MM.1S (cell line): ENCODE measurements at regions not wholly inside any gene's neighbourhood (a gene's known extent, or its start where the extent isn't known, plus 50 kb on each side); places are given as distances from the start of the nearest gene placed in this dataset.

ENCODE experiments used
- EZH2 ChIP-seq: fragments of 300-600 bp; sonication (generic); optimal IDR thresholded peaks from 2 replicates; pipeline ENCODE3; 2017; ENCODE audit warnings: low read depth, mild to moderate bottlenecking, antibody characterized with exemption, low read length, mixed read lengths
- TF ChIP-seq, protein P1 (sequence below): fragments of 300-600 bp; sonication (generic); IDR thresholded peaks from 2 replicates; pipeline ENCODE4 v1.5.1; 2016; ENCODE audit warnings: antibody characterized with exemption, low read length, mixed read lengths

DNA sequence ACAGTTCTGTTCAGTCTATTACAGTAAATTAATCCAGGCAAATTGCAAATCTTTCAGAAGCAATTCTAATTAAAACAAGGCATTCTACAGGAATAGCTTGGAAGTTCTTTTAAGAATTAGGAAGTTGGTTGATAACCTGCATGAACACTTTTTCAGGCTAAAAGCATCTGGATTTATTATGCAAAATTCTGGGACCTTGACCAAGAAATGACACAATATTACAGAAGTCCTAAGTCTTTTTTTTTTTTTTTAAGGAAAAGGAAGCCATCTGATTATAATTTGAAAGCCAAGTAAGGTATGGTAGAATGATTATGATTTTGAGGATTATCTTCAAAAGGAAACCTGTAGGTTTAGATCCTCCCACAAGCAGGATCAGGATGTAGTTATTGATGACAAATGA, 74.7 kb upstream of the KCNK2 start:
- TF ChIP-seq, protein P1, sequence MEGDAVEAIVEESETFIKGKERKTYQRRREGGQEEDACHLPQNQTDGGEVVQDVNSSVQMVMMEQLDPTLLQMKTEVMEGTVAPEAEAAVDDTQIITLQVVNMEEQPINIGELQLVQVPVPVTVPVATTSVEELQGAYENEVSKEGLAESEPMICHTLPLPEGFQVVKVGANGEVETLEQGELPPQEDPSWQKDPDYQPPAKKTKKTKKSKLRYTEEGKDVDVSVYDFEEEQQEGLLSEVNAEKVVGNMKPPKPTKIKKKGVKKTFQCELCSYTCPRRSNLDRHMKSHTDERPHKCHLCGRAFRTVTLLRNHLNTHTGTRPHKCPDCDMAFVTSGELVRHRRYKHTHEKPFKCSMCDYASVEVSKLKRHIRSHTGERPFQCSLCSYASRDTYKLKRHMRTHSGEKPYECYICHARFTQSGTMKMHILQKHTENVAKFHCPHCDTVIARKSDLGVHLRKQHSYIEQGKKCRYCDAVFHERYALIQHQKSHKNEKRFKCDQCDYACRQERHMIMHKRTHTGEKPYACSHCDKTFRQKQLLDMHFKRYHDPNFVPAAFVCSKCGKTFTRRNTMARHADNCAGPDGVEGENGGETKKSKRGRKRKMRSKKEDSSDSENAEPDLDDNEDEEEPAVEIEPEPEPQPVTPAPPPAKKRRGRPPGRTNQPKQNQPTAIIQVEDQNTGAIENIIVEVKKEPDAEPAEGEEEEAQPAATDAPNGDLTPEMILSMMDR = no peak
- TF ChIP-seq EZH2 = no peak
